PC-3 (cell line): ENCODE measurements at regions not wholly inside any gene's neighbourhood (a gene's known extent, or its start where the extent isn't known, plus 50 kb on each side); places are given as distances from the start of the nearest gene placed in this dataset.
"Not testable (repeated sequence)": the region's sequence is repeated elsewhere in the genome, so short reads cannot be mapped to it uniquely, and the experiment has no call there.

Experiments
- ATAC-seq: fragments of 200-7000 bp; cut with Tn5 transposase; 2 replicates; pipeline ENCODE4 v1.9.1; 2020; ENCODE audit warnings: mild to moderate bottlenecking, moderate library complexity
- BruUV-seq: library from RNA; stranded (reverse); fragments of 400-500 nt; replicated peaks from 2 replicates; lab custom pipeline; 2021; lab: Mats Ljungman, UMichigan
- CTCF ChIA-PET: fragments of 300-600 bp; sonication (Branson Sonifier 250); formaldehyde crosslinking; loops from one replicate; lab custom pipeline; 2022; ENCODE audit warnings: antibody characterized with exemption; lab: Charles Lee
- POLR2A ChIA-PET: fragments of 300-600 bp; sonication (Branson Sonifier 250); formaldehyde crosslinking; loops from one replicate; lab custom pipeline; 2022; ENCODE audit warnings: antibody characterized with exemption; ENCODE audit not compliant: unreplicated experiment; lab: Charles Lee
- DNase-seq: peaks from one replicate; pipeline ENCODE4 v3.0.0-alpha.2; 2015
- H2AFZ ChIP-seq: fragments of 300-600 bp; sonication (generic); 2 replicates; pipeline ENCODE4 v1.6.0; 2016; ENCODE audit warnings: antibody characterized with exemption, low read length
- H3F3A ChIP-seq: fragments of 300-600 bp; sonication (generic); one replicate; pipeline ENCODE4 v1.6.0; 2017; ENCODE audit warnings: antibody characterized with exemption, low read length, control low read depth, mild to moderate bottlenecking; ENCODE audit not compliant: unreplicated experiment
- H3K27ac ChIP-seq: fragments of 300-600 bp; sonication (generic); 2 replicates; pipeline ENCODE4 v1.5.1; 2016; ENCODE audit warnings: mild to moderate bottlenecking, low read length
- H3K27me3 ChIP-seq: fragments of 300-600 bp; sonication (generic); 2 replicates; pipeline ENCODE4 v1.6.1; 2016; ENCODE audit warnings: low read length, mixed read lengths
- H3K36me3 ChIP-seq: fragments of 300-600 bp; sonication (generic); 2 replicates; pipeline ENCODE4 v1.6.1; 2016; ENCODE audit warnings: low read depth, mixed run types, low read length, mixed read lengths
- H3K4me1 ChIP-seq: fragments of 300-600 bp; sonication (generic); 2 replicates; pipeline ENCODE4 v1.5.1; 2016; ENCODE audit warnings: low read length; ENCODE audit not compliant: insufficient read depth
- H3K4me2 ChIP-seq: fragments of 300-600 bp; sonication (generic); 2 replicates; pipeline ENCODE4 v1.6.0; 2016; ENCODE audit warnings: low read length
- H3K4me3 ChIP-seq: fragments of 300-600 bp; sonication (generic); 2 replicates; pipeline ENCODE4 v1.5.1; 2016; ENCODE audit warnings: mild to moderate bottlenecking, low read length, mixed read lengths
- H3K79me2 ChIP-seq: fragments of 300-600 bp; sonication (generic); 2 replicates; pipeline ENCODE4 v1.6.1; 2017; ENCODE audit warnings: low read length, mixed read lengths
- H3K9ac ChIP-seq: fragments of 300-600 bp; sonication (generic); 2 replicates; pipeline ENCODE4 v1.6.0; 2016; ENCODE audit warnings: mild to moderate bottlenecking, low read length
- H3K9me2 ChIP-seq: fragments of 300-600 bp; sonication (generic); replicated peaks from 2 replicates; pipeline ENCODE4 v1.6.1; 2016; ENCODE audit warnings: mixed run types, low read length, mixed read lengths
- H3K9me3 ChIP-seq: fragments of 300-600 bp; sonication (generic); 2 replicates; pipeline ENCODE4 v1.6.1; 2016; ENCODE audit warnings: low read length, mixed read lengths
- H4K20me1 ChIP-seq: fragments of 300-600 bp; sonication (generic); 2 replicates; pipeline ENCODE4 v1.6.1; 2016; ENCODE audit warnings: low read length, mixed read lengths
- CTCF ChIP-seq: fragments of 300-600 bp; sonication (generic); conservative IDR thresholded peaks from 2 replicates; pipeline ENCODE4 v1.5.1; 2017; ENCODE audit warnings: antibody characterized with exemption, low read depth, mild to moderate bottlenecking, low read length
- EZH2 ChIP-seq: fragments of 300-600 bp; sonication (generic); IDR thresholded peaks from one replicate; pipeline ENCODE4 v1.6.1; 2017; ENCODE audit warnings: antibody characterized with exemption, mild to moderate bottlenecking, low read length; ENCODE audit not compliant: unreplicated experiment
- EZH2phosphoT487 ChIP-seq: fragments of 300-600 bp; sonication (generic); IDR thresholded peaks from 2 replicates; pipeline ENCODE4 v1.6.1; 2018; ENCODE audit warnings: mild to moderate bottlenecking, antibody characterized with exemption, low read length, borderline replicate concordance
- intact Hi-C: fragments of 100-400 bp; cut with micrococcal nuclease; formaldehyde crosslinking; loops from 2 replicates; pipeline ENCODE4 v1.9.0; 2023

DNA sequence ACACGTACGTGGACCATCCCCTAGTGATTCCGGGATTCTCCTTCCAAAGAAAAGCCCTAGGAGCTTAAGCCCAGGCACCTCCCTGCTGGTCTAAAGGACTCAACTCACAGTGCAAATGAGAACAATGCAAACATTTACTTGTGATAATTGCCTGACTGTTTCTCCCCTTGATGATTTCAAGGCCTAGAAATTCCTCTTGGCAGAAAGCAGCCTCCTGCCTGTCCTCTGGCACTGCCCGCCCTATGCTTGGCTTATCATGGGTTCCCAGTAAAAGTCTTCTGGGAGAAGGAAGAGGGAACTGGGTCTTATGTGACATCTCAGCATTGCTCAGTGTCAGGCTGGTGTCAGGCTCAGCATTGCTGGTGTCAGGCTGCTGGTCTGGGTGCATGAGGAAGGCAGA, 351.8 kb downstream of the SHANK2 start:
- H3K4me2 ChIP-seq: no peak overlapping the region
- H3K27me3 ChIP-seq: no peaks in the 10 kb centered on the region
- H2AFZ ChIP-seq: no peak overlapping the region
- BruUV-seq: no TSS peak
- intact Hi-C loops: no loop called here
- no peaks in the 10 kb centered on the region for H3F3A ChIP-seq
- H3K9ac ChIP-seq: no peak overlapping the region
- H3K79me2 ChIP-seq: no peaks in the 10 kb centered on the region
- H3K36me3 ChIP-seq: 0 out of 2 replicates have a peak, but pooled peaks cover 10% of the 10 kb centered on the region
- H3K27ac ChIP-seq: no peak overlapping the region
- CTCF ChIA-PET: no interaction called here
- H3K9me2 ChIP-seq: no peaks in the 10 kb centered on the region
- no peaks in the 10 kb centered on the region for H3K4me1 ChIP-seq
- TF ChIP-seq EZH2: no peak
- TF ChIP-seq CTCF: no peak
- no peak for TF ChIP-seq EZH2phosphoT487
- ATAC-seq: no peak
- peaks cover 9% of the 10 kb centered on the region; the same call in 1 of the 2 replicates for H3K9me3 ChIP-seq
- no peak for DNase-seq
- H4K20me1 ChIP-seq: no peaks in the 10 kb centered on the region
- POLR2A ChIA-PET: no interaction called here
- no peak overlapping the region for H3K4me3 ChIP-seq

GRCh38 chr11:70901951-70902521, 350.3 kb downstream of the SHANK2 start:
- H3F3A ChIP-seq: no peaks in the 10 kb centered on the region
- ATAC-seq: no peak; the same call in 1 of the 2 replicates
- 0 out of 2 replicates have a peak, but pooled peaks cover 9% of the 10 kb centered on the region for H3K36me3 ChIP-seq
- no peak overlapping the region for H3K27ac ChIP-seq
- no peaks in the 10 kb centered on the region for H3K27me3 ChIP-seq
- H3K4me1 ChIP-seq: no peaks in the 10 kb centered on the region
- POLR2A ChIA-PET: no interaction called here
- CTCF ChIA-PET: no interaction called here
- H3K4me3 ChIP-seq: no peak overlapping the region
- TF ChIP-seq EZH2phosphoT487 (no peak), EZH2 (no peak), CTCF (no peak)
- no peak overlapping the region for H2AFZ ChIP-seq
- no peaks in the 10 kb centered on the region for H3K9me2 ChIP-seq
- no peaks in the 10 kb centered on the region for H3K79me2 ChIP-seq
- DNase-seq: no peak
- peaks cover 9% of the 10 kb centered on the region; the same call in 1 of the 2 replicates for H3K9me3 ChIP-seq
- intact Hi-C loops: no loop called here
- no peak overlapping the region for H3K4me2 ChIP-seq
- no peak overlapping the region for H3K9ac ChIP-seq
- no peaks in the 10 kb centered on the region for H4K20me1 ChIP-seq
- BruUV-seq: no TSS peak

DNA sequence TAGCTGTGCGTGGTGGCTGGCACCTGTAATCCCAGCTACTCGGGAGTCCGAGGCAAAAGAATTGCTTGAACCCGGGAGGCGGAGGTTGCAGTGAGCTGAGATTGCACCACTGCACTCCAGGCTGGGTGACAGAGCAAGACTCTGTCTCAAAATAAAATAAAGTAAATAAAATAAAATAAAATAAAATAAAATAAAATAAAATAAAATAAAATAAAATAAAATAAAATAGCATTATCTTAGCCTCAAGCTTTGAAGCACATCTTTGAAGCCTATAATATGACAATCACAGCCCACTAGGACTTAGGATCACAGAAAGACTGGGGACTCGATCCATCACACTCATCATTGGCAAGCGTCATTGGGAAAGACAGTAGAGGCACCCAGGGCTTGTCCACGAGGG, 349.1 kb downstream of the SHANK2 start:
- H3F3A ChIP-seq, H3K9me3 ChIP-seq, POLR2A ChIA-PET, H3K27ac ChIP-seq, H3K9ac ChIP-seq, H3K4me3 ChIP-seq, H3K4me2 ChIP-seq, H3K4me1 ChIP-seq, H3K27me3 ChIP-seq, H3K9me2 ChIP-seq, intact Hi-C loops, DNase-seq, BruUV-seq, H3K79me2 ChIP-seq, H2AFZ ChIP-seq, H3K36me3 ChIP-seq, H4K20me1 ChIP-seq, ATAC-seq, CTCF ChIA-PET: not testable (repeated sequence)
